Superior temporal gyrus (tissue), 1 donor: ENCODE measurements at regions not wholly inside any gene's neighbourhood (a gene's known extent, or its start where the extent isn't known, plus 50 kb on each side); places are given as distances from the start of the nearest gene placed in this dataset.
"Not testable (repeated sequence)": the region's sequence is repeated elsewhere in the genome, so short reads cannot be mapped to it uniquely, and the experiment has no call there.

ENCODE experiments used
- DNase-seq: peaks from one replicate; pipeline ENCODE4 v3.0.0-alpha.2; 2016; ENCODE audit errors: extremely low spot score

DNA sequence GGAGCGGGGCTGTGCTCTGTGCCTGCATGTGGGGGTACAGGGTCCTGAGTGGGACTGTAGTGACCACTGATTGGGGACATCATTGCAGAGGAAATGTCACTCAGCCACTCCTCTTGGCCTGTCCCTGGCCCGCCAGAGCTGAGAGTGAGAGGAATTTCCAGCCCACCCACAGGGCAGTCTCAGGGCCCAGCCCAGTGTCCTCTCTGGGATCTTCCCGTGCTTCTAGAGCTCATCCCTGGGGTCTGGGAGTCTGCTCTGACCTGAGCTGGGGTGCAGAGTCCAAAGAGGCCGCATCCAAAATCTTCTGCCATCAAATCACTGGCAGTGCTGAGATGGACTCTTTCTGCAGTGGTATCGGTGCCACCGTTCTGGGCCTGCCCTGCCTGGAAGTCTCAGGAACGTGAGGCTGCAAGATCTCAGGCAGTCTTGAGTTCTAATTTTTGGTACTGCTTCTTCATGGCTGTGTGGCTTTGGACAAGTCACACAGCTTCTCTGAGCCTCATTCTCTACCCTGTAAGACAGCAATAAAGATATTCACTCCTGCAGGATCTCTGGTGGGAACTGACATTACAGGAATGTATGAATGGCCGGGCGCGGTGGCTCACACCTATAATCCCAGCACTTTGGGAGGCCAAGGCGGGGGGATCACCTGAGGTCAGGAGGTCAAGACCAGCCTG, 100.8 kb upstream of the TARDBP start:
- no peak for DNase-seq

DNA sequence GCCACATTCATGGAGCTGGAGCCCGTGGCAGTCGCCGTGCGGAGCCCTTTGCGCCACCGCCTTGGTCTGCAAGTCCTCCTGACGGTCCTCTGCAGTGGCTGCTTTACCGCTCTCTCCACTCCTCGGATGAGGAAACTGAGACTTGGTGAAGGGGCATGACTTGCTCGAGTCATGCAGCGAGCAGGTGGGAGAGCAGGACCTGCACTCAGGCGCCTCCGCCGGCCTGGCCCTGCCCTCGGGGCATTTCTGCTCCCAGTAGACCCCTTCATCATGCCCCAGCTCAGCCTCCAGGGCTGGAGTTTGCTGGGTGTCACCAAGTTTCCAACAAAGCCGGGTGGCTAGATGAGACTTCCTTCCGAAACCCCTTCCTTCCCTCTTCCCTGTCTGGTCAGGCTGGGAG, 100.0 kb upstream of the TARDBP start:
- DNase-seq: no peak

DNA sequence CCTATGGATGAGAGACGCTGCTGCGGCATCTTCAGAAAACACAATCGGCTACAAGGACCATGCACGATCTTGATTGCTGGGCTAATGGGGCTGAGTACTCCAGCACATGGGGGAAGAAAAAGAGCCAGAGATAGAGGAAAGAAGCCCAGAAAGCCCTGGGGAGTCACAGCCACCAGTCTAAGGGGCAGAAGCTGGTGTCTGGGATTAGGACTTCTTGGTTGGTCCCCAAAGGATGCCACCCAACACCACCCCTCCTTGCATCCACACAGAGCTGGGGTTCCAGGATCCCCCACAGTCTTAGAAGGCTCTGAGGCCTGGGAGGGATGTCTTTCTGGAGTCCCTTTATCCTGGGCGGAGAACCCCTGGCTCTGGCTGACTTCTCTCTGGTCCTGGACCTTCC, 98.4 kb upstream of the TARDBP start:
- DNase-seq: no peak

DNA sequence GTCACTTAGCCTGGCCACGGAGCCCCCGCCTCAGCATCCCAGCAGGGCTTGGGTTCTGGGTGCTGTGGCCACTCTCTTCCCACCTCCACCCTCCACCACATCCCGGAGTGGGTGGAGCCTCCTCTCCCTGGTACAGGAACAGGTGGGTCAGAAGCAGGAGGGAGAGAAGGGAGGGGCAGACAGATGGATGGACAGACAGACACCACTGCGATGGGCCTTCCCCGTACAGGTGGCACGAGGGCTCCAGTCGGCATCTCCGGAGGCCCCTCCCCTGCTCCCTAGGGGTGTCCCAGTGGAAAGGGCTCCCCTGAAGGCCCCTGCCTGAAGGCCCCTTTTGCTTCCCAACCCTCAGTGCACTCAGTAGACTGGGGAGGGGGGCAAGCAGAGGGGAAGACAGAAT, 96.9 kb upstream of the TARDBP start:
- no peak for DNase-seq

DNA sequence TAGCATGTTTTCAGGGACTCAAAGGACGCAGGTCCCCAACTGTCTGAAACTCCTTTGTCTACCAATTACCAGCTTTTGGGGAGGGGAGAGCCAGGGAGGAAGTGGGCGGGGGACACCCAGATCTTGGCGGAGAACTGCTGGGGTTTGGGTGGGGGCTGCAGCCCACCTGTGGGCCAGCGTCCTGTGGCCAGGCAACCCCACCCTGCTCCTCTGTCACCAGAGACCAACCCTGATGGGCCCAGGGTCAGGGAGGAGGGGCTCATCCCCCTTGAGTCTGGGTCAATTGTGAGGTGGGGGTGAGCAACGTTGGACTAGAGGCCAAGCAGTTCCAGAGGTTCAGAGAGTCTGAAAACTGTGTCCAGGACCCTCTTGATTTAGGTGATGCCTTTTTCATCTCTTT, 96.1 kb upstream of the TARDBP start:
- DNase-seq: no peak

DNA sequence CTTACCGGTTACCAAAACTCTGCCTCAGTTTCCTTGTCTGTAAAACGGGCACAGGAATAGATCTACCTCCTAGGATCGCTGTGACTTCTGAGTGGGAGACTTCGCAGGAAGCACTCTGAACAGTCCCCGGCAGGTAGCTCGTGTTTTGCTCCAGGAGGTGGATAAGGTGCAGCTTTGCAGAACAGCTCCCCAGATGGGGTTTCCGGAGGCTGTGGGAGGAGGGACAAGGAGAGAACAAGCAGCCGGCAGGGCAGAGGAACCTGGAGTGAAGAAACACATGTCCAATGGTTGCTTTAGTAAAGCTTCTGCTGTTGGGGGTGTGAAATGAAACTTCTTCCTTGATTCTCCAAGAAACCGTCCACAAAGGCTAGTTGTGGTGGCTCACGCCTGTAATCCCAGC, 95.5 kb upstream of the TARDBP start:
- DNase-seq: no peak

DNA sequence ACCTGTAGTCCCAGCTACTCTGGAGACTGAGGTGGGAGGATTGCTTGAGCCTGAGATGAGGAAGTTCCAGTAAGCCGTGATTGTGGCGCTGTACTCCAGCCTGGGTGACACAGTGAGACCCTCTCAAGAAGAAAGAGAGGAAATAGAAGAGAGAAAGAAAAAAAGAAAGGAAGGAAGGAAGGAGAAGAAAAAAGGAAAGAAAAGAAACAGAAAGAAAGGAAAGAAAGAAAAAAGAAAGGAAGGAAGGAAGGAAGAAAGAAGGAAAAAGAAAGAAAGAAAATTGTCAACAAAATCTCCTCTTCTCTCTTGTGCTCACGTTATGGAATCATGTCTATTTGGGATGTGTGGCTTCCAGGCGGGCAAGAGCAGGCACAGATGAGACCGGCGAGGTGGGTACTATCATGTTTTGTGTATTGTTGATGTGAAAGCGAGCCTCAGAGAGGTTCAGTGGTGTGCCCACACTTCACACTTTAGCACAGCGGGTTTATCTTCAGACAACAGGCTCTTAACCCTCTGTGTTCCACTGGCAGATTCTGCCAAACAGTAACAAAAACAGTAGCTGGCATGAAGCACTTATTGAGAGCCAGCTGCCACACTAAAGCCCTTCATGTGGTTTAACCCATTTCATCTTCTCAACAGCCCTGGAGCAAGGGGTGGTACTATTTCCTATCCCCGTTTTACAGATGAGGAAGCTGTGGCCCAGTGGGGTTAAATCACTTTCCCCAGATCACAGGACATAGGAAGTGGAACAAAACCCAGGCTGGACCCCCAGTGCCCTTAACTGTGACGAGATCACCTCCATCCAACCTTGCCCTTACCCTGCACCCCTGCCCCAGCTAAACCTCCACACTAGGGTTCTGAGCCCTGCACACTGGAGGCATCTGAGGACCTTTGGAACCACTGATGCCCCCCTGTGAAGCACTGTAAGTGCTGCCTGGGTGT, 94.7 kb upstream of the TARDBP start:
- no peak for DNase-seq

DNA sequence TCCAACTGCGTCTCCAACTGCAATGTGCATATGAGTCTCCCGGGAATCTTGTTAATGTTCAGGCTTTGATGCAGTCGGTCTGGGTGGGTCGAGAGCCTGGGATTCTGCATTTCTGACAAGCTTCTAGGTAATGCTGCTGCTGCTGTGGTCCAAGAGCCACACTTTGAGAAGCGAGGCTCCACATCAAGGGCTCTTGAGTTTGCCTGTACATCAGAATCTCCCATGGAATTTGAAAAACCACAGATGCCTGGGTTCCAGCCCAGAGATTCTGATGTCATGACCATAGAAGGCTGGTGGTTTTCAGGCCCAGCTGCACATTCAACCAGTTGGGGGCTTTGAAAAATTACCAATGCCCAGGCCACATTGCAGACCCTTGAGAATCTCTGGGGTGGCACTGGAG, 93.9 kb upstream of the TARDBP start:
- DNase-seq: no peak

DNA sequence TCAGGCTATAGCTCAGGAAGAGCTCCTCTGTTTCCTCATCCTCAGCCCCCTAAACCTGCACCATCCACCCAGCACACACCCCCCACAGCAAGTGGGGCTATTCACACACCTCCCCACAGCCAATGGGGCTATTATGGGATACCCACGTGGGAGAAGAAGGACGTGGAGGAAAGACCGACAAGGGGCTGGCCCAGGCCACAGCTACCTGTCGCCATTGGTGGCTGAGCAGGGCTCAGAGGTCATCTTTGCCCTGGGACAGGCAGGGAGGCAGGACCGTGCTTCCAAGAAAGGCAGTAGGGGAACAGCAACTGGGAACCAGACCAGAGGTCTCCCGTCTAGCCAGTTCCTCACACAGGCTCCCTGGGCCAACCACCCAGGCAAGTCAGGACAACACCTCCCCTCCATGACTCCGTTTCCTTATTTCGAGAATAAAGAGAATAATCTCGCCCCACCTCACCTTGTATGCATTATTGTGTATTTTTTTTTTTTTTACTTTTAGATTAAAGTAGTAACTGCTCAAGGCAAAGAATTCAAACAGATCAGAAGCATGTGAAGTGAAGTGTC, 92.3 kb upstream of the TARDBP start:
- DNase-seq: no peak

DNA sequence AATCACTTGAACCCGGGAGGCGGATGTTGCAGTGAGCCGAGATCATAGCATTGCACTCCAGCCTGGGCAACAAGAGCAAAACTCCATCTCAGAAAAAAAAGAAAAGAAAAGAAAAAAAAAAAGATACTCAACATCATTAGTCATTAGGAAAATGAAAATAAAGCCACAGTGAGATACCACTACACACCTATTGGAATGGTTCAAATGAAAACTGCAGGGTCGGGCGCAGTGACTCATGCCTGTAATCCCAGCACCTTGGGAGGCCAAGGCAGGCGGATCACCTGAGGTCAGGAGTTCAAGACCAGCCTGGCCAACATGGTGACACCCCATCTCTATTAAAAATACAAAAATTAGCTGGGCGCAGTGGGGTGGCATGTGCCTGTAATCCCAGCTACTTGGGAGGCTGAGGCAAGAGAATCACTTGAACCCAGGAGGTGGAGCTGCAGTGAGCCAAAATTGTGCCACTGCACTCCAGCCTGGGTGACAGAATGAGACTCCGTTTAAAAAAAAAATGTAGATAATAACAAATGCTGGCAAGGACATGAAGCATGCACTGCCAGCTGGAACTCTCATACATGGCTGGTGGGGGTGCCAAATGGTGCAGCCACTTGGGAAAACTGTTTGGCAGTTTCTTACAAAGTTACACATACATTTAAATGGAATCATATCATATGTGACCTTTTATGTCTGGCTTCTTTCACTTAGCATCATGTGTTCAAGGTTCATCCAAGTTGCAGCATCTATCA, 90.0 kb upstream of the TARDBP start:
- DNase-seq: not testable (repeated sequence)

DNA sequence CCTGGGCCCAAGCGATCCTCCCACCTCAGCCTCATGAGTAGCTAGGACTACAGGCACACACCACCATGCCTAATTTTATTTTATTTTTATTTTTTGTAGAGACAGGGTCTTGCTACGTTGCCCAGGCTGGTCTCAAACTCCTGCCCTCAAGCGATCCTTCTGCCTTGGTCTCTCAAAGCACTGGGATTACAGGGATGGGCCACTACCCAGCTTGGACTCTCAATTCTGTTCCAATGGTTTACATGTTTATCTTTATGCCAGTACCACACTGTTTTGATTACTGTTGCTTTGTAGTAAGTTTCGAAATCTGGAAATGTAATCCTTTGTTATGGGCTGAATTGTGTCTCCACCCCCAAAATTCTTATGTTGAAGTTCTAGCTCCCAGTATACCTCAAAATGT, 88.4 kb upstream of the TARDBP start:
- DNase-seq: no peak

DNA sequence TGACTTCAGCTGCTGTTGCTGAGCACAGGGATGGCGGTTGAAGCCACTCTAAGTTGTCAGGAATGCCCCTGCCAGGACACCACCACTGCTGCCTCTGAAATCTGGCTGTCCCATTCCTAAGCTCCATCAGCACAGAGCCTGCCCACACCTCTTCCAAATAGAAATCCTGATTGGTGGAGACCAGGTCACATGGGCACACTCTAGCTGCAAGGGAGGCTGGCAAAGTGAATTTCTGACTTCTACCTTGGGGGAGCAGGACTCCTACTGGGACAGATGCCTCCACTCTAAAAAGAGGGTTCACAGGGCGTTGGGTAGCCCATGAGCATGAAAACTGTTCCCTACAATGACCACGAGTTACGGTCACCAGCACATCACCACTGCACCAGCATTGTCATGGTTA, 83.8 kb upstream of the TARDBP start:
- DNase-seq: no peak

DNA sequence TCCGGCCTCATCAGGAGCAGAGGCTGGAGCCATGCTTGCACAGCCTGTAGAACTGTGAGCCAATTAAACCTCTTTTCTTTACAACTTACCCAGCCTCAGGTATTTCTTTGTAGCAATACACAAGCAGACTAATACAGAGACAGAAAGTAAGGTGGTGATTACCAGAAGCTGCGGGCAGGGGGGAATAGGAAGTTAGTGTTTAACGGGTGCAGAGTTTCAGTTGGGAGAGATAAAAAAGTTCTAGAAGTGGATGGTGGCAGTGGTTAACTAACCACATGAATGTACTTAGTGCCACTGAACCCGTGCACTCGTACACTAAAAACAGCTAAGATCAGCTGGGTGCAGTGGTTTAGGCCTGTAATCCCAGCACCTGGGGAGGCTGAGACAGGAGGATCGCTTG, 80.4 kb upstream of the TARDBP start:
- no peak for DNase-seq

DNA sequence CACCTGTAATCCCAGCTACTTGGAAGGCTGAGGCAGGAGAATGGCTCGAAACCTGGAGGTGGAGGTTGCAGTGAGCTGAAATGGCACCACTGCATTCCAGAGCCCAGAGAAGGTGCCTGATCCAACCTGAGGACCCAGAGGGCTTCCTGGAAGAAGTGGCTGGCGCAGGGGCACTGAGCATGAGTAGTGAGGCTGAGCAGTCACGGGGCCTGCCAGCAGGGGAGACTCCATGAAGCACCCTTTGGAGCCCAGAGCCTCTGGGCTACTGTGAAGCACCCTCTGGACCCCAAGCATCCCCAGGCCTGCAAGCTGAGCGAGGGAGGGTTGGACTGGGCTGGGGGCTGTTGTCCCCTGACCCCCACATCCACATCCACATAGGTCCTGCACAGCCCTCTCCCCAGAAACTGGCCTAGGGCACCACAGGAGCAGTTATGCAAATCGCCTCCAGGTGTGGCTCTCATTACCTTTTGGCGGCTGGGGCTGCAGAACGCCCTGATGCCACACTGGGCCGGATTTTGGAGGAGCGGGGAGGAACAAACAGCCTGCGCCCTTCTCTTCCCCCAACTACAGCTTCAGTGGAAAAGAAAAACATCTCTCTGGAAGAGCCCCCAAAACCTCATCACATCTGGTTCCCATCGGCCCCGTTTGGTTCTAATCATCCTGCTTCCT, 78.2 kb upstream of the TARDBP start:
- no peak for DNase-seq

DNA sequence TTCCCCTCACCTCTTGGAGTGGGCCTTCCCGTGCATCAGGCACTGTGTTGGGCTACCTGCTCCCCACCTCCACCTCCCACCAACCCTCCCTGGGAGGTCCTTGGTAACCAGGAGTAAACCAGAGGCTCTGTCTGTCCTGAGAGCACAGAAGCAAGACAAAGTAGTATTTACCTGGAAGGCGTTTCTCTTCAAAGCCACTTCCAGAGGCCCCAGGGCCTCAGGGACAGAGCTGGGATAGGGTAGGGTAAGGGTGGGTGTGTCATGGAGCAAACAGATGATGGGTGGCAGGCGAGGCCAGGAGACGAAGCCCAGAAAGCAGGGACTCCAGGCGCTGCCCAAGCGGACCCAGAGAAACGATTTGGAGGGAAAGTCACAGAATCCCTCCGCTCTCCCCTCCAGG, 77.2 kb upstream of the TARDBP start:
- DNase-seq: no peak

DNA sequence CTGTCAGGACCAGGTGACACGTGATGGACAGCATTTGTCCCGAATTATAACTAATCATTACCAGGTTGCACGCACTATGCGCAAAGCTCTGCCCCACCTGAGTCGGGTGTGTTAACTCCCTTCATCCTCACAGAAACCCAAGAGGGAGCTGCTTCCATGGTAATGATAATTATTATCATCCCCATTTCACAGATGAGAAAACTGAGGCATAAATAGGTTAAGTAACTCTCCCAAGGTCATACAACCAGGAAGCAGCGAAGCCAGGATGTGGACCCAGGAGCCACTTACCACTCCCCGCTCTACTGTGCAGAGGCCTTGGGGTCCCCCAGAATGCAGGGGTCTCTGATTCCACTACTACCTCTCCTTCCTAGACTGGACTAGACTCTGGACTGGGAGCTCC, 76.7 kb upstream of the TARDBP start:
- no peak for DNase-seq

DNA sequence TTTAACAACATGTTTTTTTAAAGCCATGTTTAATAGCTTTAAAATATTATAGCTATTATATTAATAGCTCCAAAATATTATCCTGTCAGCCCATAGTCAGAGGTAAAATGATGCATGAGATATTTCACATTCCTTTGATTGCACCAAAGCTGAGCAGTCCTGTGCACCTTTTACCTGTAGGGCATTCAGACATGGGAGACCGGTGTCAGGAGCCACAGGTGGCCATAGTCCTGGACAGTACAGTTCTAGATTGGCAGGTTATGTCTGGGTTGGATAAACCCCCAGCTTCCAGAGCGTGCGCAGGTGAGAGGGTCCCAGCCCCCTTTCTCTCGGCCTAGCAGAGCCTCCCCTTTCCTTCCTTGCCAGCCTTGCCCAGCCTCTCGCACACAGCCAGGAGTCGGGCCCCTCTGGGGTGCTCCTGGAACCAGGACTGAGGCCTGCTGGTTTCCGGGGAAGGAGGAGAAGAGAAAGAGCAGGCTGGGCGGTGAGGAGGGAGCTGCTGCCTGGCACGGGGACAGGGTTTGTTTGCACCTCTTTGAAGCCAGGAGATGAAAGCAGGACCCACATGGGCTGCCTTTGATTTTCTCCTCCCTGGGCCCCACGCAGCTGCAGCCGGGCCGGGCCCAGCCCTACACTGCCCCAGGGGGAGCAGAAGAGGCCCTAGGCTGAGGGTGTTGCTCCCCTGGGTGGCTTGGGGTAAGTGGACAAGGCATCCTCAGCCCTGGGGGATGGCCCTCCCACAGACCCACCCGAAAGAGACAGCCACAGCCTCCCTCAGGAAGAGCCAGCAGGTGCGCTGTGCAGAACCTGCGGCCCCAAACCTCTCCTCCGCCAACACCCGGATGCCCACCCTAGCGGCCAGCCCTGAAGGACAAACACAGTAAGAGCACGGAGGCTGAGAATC, 75.2 kb upstream of the TARDBP start:
- DNase-seq: no peak

DNA sequence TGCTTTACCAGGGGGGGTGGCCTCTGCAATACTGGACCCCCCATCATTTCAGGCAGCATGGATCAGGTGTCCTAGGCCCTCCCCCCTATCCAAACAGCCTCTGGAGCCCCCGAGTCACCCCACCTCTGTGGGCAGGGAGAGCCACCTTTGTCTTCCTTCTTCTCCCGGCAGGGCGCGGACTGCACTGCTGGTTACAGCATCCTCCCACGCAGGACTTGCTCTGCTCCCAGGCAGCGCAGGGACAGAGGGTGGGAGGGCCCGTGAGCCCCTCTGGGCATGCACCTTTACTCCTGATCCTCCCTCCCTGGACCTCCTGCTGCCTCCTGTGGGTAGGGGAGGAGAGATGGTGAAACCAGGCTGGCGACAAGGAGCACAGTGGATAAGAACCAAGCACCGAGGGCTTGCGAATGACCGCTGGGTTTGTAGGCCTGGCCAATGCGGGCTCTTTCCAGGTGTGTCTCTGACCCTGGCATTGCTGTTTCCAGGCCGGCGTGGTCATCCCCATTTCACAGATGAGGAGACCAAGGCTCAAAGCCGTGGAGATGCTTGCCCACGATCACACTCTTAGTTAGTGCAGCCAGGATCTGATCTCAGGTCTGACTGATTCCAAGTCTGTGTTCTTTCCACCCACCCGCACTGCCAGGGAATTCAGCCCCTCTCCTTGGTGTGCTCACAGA, 73.6 kb upstream of the TARDBP start:
- no peak for DNase-seq

DNA sequence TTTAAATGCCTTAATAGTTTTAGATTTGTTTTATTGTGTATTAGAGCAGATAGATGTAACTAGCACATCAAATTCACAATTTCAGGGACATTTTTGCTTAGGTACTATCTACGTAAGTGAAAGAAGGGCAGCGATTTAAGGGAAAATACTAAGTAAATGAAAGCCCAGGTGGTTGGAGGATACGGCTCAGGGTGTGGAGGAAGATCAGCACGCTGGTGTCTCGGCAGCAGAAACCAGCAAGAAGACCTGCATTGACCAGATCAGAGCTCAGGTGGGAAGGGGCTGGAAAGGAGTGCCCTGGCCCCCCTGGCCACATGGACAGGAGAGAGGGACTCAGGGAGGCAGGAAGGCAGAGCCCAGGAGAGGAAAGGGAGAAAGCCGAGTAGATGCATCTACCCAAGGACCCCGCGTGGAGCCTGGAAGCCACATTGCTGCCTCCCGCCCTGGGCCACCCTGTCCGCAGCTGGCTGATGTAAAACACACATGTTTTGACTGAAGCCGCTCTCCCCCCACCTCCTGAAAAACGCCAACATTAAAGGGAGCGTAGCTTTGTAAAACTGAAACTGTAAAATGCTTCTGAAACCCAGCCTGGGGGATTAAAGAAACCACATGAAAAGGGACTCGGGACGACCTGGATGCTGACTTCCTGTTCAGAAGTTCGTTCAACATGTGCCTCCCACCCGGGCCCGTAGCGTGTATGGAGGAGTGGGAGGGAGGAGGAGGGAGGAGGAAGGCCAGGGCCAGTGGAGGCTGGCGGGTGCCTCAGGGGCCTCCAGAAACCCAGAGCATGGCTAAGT, 72.6 kb upstream of the TARDBP start:
- DNase-seq: no peak
